OCI-LY3 (cell line): ENCODE measurements at regions not wholly inside any gene's neighbourhood (a gene's known extent, or its start where the extent isn't known, plus 50 kb on each side); places are given as distances from the start of the nearest gene placed in this dataset.

Source experiments
- CTCF ChIP-seq: fragments of 200-600, 300-600 bp; sonication (generic); IDR thresholded peaks from 2 replicates; pipeline ENCODE4 v1.5.1; 2014; ENCODE audit warnings: antibody characterized with exemption, low read length, low read depth
- EZH2phosphoT487 ChIP-seq: fragments of 200-600 bp; shearing (Covaris generic); IDR thresholded peaks from 2 replicates; pipeline ENCODE4 v1.6.1; 2018; ENCODE audit warnings: antibody characterized with exemption, mixed run types, low read depth

GRCh38 chrX:40394302-40394701 is 186.5 kb upstream of the ATP6AP2 start:
- TF ChIP-seq CTCF: no peak
- no peak for TF ChIP-seq EZH2phosphoT487
